ENCODE measurements at regions not wholly inside any gene's neighbourhood (a gene's known extent, or its start where the extent isn't known, plus 50 kb on each side); places are given as distances from the start of the nearest gene placed in this dataset.

- H3K9me3 ChIP-seq, result no peaks in the 10 kb centered on the region
- no peak for TF ChIP-seq CTCF (IDR thresholded peaks at IDR 0.05)
- DNase-seq (no peak), ATAC-seq (peak; percentile 4)
- H3K27me3 ChIP-seq, result no peaks in the 10 kb centered on the region
- H3K36me3 ChIP-seq, result no peaks in the 10 kb centered on the region
- H3K4me1 ChIP-seq, result peaks cover 12% of the 10 kb centered on the region
- H3K27ac ChIP-seq, result no peak overlapping the region
- intact Hi-C loops (cut with DNase I), result no loop called here
- no peak overlapping the region for H3K4me3 ChIP-seq
Measured at GRCh38 chr1:58926152-58926551, 142.3 kb upstream of the JUN start.

DNA sequence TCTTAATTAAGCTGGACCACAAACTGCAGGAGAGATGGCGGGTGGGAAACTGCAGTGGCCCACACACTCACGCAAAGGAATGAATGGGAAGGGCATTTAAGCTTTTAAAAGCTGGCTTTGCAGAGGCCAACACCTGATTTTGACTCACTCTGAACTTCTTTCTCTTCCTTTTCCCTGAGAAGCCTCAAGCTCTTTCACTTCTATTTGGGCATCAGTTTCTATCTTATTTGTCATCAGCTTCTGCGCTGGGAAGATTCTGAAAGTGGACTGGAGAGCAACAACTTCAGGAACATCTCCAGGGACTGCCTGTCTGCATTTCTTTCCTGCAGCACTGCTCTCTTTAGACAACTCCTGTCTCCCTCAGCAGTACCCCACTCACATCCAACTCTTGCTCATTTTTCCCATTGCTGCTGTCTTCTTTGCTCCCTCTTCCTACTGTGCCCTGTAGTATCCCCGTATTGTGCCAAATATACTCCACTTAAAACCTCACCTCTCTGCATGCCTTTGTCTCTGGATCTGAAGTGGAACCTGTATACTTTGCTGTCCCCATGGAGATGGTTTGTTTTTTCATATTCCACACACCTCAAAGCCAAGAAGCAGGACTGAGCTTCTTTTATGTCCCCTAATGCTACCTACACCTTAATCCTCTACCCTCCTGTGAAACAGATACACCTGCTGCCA, 143.3 kb upstream of the JUN start:
- no peak overlapping the region for H3K4me3 ChIP-seq
- DNase-seq (no peak), ATAC-seq (peak; percentile 54)
- peaks cover 8% of the 10 kb centered on the region for H3K4me1 ChIP-seq
- no peak overlapping the region for H3K27ac ChIP-seq
- H3K9me3 ChIP-seq, result no peaks in the 10 kb centered on the region
- intact Hi-C loops (cut with DNase I), result no loop called here
- H3K36me3 ChIP-seq, result no peaks in the 10 kb centered on the region
- TF ChIP-seq CTCF (IDR thresholded peaks at IDR 0.05), result no peak
- no peaks in the 10 kb centered on the region for H3K27me3 ChIP-seq

DNA sequence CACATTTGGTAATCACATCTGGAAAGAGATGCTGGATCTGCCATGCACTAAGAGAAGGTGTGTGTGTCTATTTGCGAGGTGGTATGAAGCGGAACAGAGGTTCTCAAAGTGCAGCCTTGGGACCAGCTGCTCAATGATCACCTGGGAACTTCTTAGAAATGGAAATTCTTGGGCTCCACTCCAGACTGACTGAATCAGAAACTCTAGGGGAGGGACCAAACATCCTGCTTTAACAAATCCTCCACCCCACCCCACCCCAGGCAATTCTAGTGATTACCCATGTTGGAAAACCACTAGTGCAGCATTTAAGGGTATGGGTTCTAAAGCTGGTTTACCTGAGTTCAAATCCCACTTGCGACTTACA, 143.9 kb upstream of the JUN start:
- TF ChIP-seq CTCF (IDR thresholded peaks at IDR 0.05), result no peak
- intact Hi-C loops (cut with DNase I), result no loop called here
- Histone ChIP-seq H3K27me3 (no peaks in the 10 kb centered on the region), H3K4me3 (no peak overlapping the region), H3K36me3 (no peaks in the 10 kb centered on the region), H3K9me3 (no peaks in the 10 kb centered on the region), H3K27ac (no peak overlapping the region), H3K4me1 (peaks cover 8% of the 10 kb centered on the region)
- ATAC-seq, result no peak
- no peak for DNase-seq

DNA sequence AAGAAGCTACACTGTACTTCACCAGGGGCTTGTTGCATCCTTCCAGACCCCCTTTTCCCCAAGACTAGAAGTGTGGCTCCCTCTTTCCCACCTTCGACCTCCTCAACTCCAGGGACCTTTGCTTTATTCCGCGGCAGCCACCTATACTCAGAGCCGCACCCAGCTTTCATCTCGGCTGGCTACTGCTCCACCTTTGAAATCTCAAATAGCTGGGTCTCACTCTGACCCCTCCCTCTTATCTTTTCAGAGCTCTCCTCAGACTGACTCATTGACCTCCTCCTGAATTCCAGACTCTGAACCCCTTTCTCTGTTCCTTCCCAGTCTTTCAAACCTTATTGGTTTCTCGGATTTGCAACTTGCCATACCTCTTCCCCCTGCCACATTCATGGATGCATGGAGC, 144.7 kb upstream of the JUN start:
- TF ChIP-seq CTCF (IDR thresholded peaks at IDR 0.05), result no peak
- H3K4me3 ChIP-seq, result no peak overlapping the region
- H3K9me3 ChIP-seq, result no peaks in the 10 kb centered on the region
- peaks cover 12% of the 10 kb centered on the region for H3K4me1 ChIP-seq
- ATAC-seq (no peak), DNase-seq (no peak)
- intact Hi-C loops (cut with DNase I), result no loop called here
- H3K27ac ChIP-seq, result no peak overlapping the region
- H3K36me3 ChIP-seq, result no peaks in the 10 kb centered on the region
- no peaks in the 10 kb centered on the region for H3K27me3 ChIP-seq

DNA sequence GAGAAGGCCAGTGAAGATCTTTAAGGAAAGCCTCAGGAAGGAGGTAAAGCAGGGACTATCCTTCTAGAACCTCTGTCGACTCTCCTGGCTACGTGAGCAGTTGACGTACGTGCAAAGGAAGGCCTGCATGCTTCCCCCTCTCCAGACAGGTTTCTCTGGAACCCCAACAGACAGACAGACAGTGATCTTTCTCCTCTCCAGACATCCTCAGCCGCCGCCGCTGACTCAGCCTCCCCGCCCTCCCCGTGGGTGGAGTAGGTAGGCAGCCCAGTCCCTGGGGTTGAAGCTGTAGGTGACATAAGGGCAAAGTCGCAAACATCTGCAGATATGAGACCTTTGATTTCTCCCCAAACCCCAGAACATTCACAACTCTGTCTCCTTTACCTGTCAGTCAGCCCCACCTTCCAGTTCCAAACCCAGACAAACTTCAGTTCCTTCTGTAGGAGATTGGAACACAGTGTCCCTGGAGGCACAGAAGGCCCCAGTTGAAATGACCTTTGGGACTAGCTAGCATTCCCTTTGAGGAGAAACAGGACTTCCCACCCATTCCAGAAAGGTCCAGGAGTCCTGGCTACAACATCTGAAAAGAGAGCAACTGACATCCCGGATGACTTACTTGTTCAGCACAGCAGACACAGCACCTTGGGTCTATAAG, 146.0 kb upstream of the JUN start:
- ATAC-seq, result no peak
- no peaks in the 10 kb centered on the region for H3K36me3 ChIP-seq
- H3K27me3 ChIP-seq, result no peaks in the 10 kb centered on the region
- H3K27ac ChIP-seq, result no peak overlapping the region
- peaks cover 13% of the 10 kb centered on the region for H3K4me1 ChIP-seq
- H3K9me3 ChIP-seq, result no peaks in the 10 kb centered on the region
- no peak overlapping the region for H3K4me3 ChIP-seq
- no peak for TF ChIP-seq CTCF (IDR thresholded peaks at IDR 0.05)
- DNase-seq, result no peak
- intact Hi-C loops (cut with DNase I), result no loop called here
